HepG2 (cell line): ENCODE measurements at regions not wholly inside any gene's neighbourhood (a gene's known extent, or its start where the extent isn't known, plus 50 kb on each side); places are given as distances from the start of the nearest gene placed in this dataset.

Source experiments
- ATAC-seq: fragments of 200-7000 bp; cut with Tn5 transposase; 3 replicates; pipeline ENCODE4 v1.9.1; 2020; ENCODE audit warnings: mild to moderate bottlenecking, moderate library complexity
- BruUV-seq: library from RNA; stranded (reverse); fragments of 400-500 nt; replicated peaks from 2 replicates; lab custom pipeline; 2021; lab: Mats Ljungman, UMichigan
- CTCF ChIA-PET: fragments of 300-600 bp; formaldehyde crosslinking; extraction: SDS; loops from one replicate; lab custom pipeline; 2021; ENCODE audit warnings: low total read pairs, inconsistent platforms, low intra/inter-chr PET ratio; lab: Yijun Ruan, JAX
- POLR2A ChIA-PET: fragments of 350-600 bp; sonication (Branson Sonifier 250); formaldehyde crosslinking; loops from one replicate; lab custom pipeline; 2020; ENCODE audit warnings: antibody characterized with exemption, inconsistent platforms; lab: Yijun Ruan, JAX
- DNase-seq: peaks from one replicate; pipeline ENCODE4 v3.0.0-alpha.2; 2015; ENCODE audit warnings: low spot score
- FAIRE-seq: peaks from 3 replicates; lab custom pipeline; 2011; peaks lifted over from hg19 to GRCh38; lab: Jason Lieb, UNC
- H2AFZ ChIP-seq: one replicate; pipeline ENCODE4 v1.6.1; 2011; ENCODE audit warnings: low read length, inconsistent platforms
- H3K27ac ChIP-seq: fragments of 300-600 bp; 3 replicates; pipeline ENCODE4 v1.8.0; 2011; ENCODE audit warnings: mixed run types, mild to moderate bottlenecking, mixed read lengths, low read length, inconsistent platforms; ENCODE audit not compliant: insufficient read depth; ENCODE audit errors: extremely low read length
- H3K27me3 ChIP-seq, 2 experiments: fragments of 200-600 bp in 1 of 2; 2 replicates in 1 of 2; 3 replicates in 1 of 2; pipeline versions ENCODE4 v1.6.0 to v1.8.0; 2011; ENCODE audit warnings: low read length in 2 of 2, mild to moderate bottlenecking in 2 of 2, moderate library complexity in 2 of 2, inconsistent platforms in 1 of 2; ENCODE audit not compliant: insufficient read depth in 2 of 2, control insufficient read depth in 1 of 2
- H3K36me3 ChIP-seq, 2 experiments: fragments of 200-600 bp in 1 of 2; replicated peaks in 1 of 2; 2 replicates in 1 of 2; 3 replicates in 1 of 2; pipeline versions ENCODE4 v1.5.1 to v1.8.0; 2011; ENCODE audit warnings: low read length in 2 of 2, inconsistent platforms in 1 of 2; ENCODE audit not compliant: insufficient read depth in 2 of 2, control insufficient read depth in 1 of 2
- H3K4me1 ChIP-seq: 2 replicates; pipeline ENCODE4 v1.5.1; 2012; ENCODE audit warnings: low read length, inconsistent platforms; ENCODE audit not compliant: insufficient read depth
- H3K4me2 ChIP-seq: 2 replicates; pipeline ENCODE4 v1.6.0; 2011; ENCODE audit warnings: low read depth, low read length, inconsistent platforms
- H3K4me3 ChIP-seq, 3 experiments: fragments of 200-600 bp in 1 of 3; sonication (generic), shearing (Covaris generic) in 1 of 3; replicated peaks in 1 of 3; 2 replicates each; pipeline ENCODE4 v1.5.1; 2011 to 2016; ENCODE audit warnings: low read length in 3 of 3, inconsistent platforms in 2 of 3, low read depth in 2 of 3, mild to moderate bottlenecking in 2 of 3, control low read depth in 1 of 3, mixed read lengths in 1 of 3; ENCODE audit not compliant: insufficient read depth in 1 of 3
- H3K79me2 ChIP-seq: one replicate; pipeline ENCODE4 v1.6.1; 2011; ENCODE audit warnings: low read length, inconsistent platforms; ENCODE audit not compliant: insufficient read depth
- H3K9ac ChIP-seq: 2 replicates; pipeline ENCODE4 v1.6.0; 2011; ENCODE audit warnings: mild to moderate bottlenecking, low read depth, low read length, inconsistent platforms; ENCODE audit not compliant: insufficient read depth
- H3K9me3 ChIP-seq: 2 replicates; pipeline ENCODE4 v1.5.1; 2012; ENCODE audit warnings: mild to moderate bottlenecking, low read length
- H4K20me1 ChIP-seq: 2 replicates; pipeline ENCODE4 v1.6.0; 2011; ENCODE audit warnings: inconsistent platforms, mild to moderate bottlenecking, low read length, moderate library complexity; ENCODE audit not compliant: insufficient read depth
- ARID2 ChIP-seq: sonication (generic); formaldehyde crosslinking; IDR thresholded peaks from 2 replicates; pipeline ENCODE4 v1.8.1; 2022; ENCODE audit warnings: mild to moderate bottlenecking, missing genetic modification reagents, borderline replicate concordance
- ATM ChIP-seq: fragments of 450-650 bp; IDR thresholded peaks from 2 replicates; pipeline ENCODE4 v1.7.1; 2017; ENCODE audit warnings: mild to moderate bottlenecking, borderline replicate concordance
- FOXM1 ChIP-seq: sonication (generic); formaldehyde crosslinking; IDR thresholded peaks from 2 replicates; pipeline ENCODE4 v1.5.0; 2020; ENCODE audit warnings: missing genetic modification reagents
- FOXO1 ChIP-seq: sonication (generic); formaldehyde crosslinking; IDR thresholded peaks from 2 replicates; pipeline ENCODE4 v1.4.0; 2020; ENCODE audit warnings: missing genetic modification reagents
- HNF4G ChIP-seq, 2 experiments: sonication (generic) in 1 of 2; formaldehyde crosslinking in 1 of 2; IDR thresholded peaks; 2 replicates each; pipeline versions ENCODE4 v1.4.0 to v1.6.1; 2011 to 2020; ENCODE audit warnings: borderline replicate concordance in 2 of 2, low read depth in 2 of 2, mild to moderate bottlenecking in 2 of 2, low read length in 1 of 2, missing genetic modification reagents in 1 of 2, moderate library complexity in 1 of 2
- NAIF1 ChIP-seq: sonication (generic); formaldehyde crosslinking; IDR thresholded peaks from 2 replicates; pipeline ENCODE4 v1.5.0; 2020; ENCODE audit warnings: mild to moderate bottlenecking, missing genetic modification reagents, borderline replicate concordance
- REPIN1 ChIP-seq: sonication (generic); formaldehyde crosslinking; IDR thresholded peaks from 2 replicates; pipeline ENCODE4 v1.8.0; 2022; ENCODE audit warnings: missing genetic modification reagents, low read depth, mild to moderate bottlenecking, borderline replicate concordance
- ZNF225 ChIP-seq: sonication (generic); formaldehyde crosslinking; IDR thresholded peaks from 2 replicates; pipeline ENCODE4 v1.4.0; 2020; ENCODE audit warnings: mild to moderate bottlenecking, missing genetic modification reagents
- ZNF230 ChIP-seq: sonication (generic); formaldehyde crosslinking; IDR thresholded peaks from 2 replicates; pipeline ENCODE4 v1.4.0; 2020; ENCODE audit warnings: mild to moderate bottlenecking, missing genetic modification reagents
- ZNF326 ChIP-seq: sonication (generic); formaldehyde crosslinking; IDR thresholded peaks from 2 replicates; pipeline ENCODE4 v1.4.0; 2020; ENCODE audit warnings: missing genetic modification reagents, borderline replicate concordance
- ZNF660 ChIP-seq: sonication (generic); formaldehyde crosslinking; IDR thresholded peaks from 2 replicates; pipeline ENCODE4 v1.5.1; 2020; ENCODE audit warnings: mild to moderate bottlenecking, low read depth, missing genetic modification reagents, borderline replicate concordance
- ZNF788 ChIP-seq: sonication (generic); formaldehyde crosslinking; IDR thresholded peaks from 2 replicates; pipeline ENCODE4 v1.5.0; 2020; ENCODE audit warnings: mild to moderate bottlenecking, missing genetic modification reagents, borderline replicate concordance
- in situ Hi-C: cut with HindIII; loops from 2 replicates; pipeline ENCODE4 v1.10.0; 2017; ENCODE audit warnings: low pct_unique_long_range_greater_than_20kb; ENCODE audit not compliant: extremely low pct_ligation_motif_present
- intact Hi-C: fragments of 100-400 bp; cut with micrococcal nuclease; formaldehyde crosslinking; loops from one replicate; pipeline ENCODE4 v1.10.0; 2022; ENCODE audit not compliant: unreplicated experiment
- TF ChIP-seq, protein P1 (sequence below): IDR thresholded peaks from 2 replicates; pipeline ENCODE4 v1.6.1; 2016; ENCODE audit warnings: mild to moderate bottlenecking, missing biosample characterization, missing genetic modification reagents
- TF ChIP-seq, protein P2 (sequence below): sonication (generic); formaldehyde crosslinking; IDR thresholded peaks from 2 replicates; pipeline ENCODE4 v1.5.0; 2020; ENCODE audit warnings: mild to moderate bottlenecking, missing genetic modification reagents, moderate library complexity

DNA sequence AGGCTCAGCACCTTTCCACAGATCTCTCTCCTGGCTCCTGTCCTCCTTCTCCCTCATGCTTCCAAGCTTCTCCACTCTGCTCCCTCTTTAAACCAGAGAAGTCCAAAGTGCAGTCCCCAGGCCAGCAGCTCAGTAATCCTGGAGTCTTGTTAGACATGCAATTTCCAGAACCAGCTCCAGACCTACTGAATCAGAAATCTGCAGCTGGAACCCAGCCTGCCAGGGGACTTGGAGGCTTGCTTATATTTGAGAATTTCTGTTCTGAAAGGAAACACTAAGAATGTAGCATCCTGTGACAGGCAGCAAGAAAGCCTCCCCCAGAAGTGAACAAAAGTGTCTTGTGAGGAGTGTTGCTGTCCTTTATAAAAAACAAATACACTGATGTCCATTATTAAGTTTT is 438.1 kb downstream of the BCKDHB start:
- H3K4me2 ChIP-seq = no peak overlapping the region
- no peaks in the 10 kb centered on the region for H3K79me2 ChIP-seq
- ChIA-PET POLR2A (no interaction called here), CTCF (no interaction called here)
- in situ Hi-C loops = no loop called here
- DNase-seq (no peak), FAIRE-seq (no peak), ATAC-seq (no peak)
- H3K9me3 ChIP-seq = no peaks in the 10 kb centered on the region
- no peak overlapping the region for H3K27ac ChIP-seq
- H3K4me1 ChIP-seq = no peaks in the 10 kb centered on the region
- no TSS peak for BruUV-seq
- no peak overlapping the region for H3K4me3 ChIP-seq
- H3K27me3 ChIP-seq = no peaks in the 10 kb centered on the region
- no peak overlapping the region for H3K9ac ChIP-seq
- TF ChIP-seq, protein P1, sequence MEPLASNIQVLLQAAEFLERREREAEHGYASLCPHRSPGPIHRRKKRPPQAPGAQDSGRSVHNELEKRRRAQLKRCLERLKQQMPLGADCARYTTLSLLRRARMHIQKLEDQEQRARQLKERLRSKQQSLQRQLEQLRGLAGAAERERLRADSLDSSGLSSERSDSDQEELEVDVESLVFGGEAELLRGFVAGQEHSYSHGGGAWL (CRISPR knock-in tag) = no peak
- TF ChIP-seq NAIF1 (CRISPR knock-in tag) (no peak), ZNF788 (CRISPR knock-in tag) (no peak), ZNF225 (CRISPR knock-in tag) (no peak), REPIN1 (CRISPR knock-in tag) (no peak), HNF4G (IDR thresholded peaks at IDR 0.05; ENCODE audit: borderline replicate concordance, low read depth, low read length) (no peak), HNF4G (CRISPR knock-in tag; IDR thresholded peaks at IDR 0.05; ENCODE audit: borderline replicate concordance, low read depth) (no peak), FOXM1 (no peak), ZNF230 (CRISPR knock-in tag) (no peak), ATM (no peak), ZNF660 (CRISPR knock-in tag) (no peak), ARID2 (CRISPR knock-in tag) (no peak), FOXO1 (CRISPR knock-in tag) (no peak), ZNF326 (CRISPR knock-in tag) (no peak)
- TF ChIP-seq, protein P2, sequence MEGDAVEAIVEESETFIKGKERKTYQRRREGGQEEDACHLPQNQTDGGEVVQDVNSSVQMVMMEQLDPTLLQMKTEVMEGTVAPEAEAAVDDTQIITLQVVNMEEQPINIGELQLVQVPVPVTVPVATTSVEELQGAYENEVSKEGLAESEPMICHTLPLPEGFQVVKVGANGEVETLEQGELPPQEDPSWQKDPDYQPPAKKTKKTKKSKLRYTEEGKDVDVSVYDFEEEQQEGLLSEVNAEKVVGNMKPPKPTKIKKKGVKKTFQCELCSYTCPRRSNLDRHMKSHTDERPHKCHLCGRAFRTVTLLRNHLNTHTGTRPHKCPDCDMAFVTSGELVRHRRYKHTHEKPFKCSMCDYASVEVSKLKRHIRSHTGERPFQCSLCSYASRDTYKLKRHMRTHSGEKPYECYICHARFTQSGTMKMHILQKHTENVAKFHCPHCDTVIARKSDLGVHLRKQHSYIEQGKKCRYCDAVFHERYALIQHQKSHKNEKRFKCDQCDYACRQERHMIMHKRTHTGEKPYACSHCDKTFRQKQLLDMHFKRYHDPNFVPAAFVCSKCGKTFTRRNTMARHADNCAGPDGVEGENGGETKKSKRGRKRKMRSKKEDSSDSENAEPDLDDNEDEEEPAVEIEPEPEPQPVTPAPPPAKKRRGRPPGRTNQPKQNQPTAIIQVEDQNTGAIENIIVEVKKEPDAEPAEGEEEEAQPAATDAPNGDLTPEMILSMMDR = no peak
- H2AFZ ChIP-seq = no peak overlapping the region
- H3K36me3 ChIP-seq = no peaks in the 10 kb centered on the region
- no peaks in the 10 kb centered on the region for H4K20me1 ChIP-seq
- intact Hi-C loops = no loop called here
